ENCODE measurements at regions not wholly inside any gene's neighbourhood (a gene's known extent, or its start where the extent isn't known, plus 50 kb on each side); places are given as distances from the start of the nearest gene placed in this dataset.

DNA sequence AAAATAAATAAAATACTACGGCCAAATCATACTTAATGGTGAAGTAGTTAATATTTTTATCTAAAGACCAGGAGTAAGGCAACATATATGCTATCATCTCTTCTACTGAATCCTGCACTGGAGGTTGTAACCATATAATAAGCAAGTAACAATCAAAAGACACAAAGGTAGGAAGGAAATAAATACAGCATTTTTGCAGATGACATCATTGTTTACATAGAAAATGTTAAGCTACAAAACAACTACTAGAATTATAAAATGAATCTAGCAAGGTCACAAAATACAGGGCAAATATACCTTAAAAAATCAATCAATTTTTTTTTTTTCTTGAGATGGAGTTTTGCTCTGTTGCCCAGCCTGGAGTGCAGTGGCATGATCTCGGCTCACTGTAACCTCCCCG, 51.6 kb upstream of the BDKRB2 start:
- DNase-seq (ENCODE audit: low spot score): no peak
- ATAC-seq (ENCODE audit: low FRiP score): no peak
- TF ChIP-seq, protein P1, sequence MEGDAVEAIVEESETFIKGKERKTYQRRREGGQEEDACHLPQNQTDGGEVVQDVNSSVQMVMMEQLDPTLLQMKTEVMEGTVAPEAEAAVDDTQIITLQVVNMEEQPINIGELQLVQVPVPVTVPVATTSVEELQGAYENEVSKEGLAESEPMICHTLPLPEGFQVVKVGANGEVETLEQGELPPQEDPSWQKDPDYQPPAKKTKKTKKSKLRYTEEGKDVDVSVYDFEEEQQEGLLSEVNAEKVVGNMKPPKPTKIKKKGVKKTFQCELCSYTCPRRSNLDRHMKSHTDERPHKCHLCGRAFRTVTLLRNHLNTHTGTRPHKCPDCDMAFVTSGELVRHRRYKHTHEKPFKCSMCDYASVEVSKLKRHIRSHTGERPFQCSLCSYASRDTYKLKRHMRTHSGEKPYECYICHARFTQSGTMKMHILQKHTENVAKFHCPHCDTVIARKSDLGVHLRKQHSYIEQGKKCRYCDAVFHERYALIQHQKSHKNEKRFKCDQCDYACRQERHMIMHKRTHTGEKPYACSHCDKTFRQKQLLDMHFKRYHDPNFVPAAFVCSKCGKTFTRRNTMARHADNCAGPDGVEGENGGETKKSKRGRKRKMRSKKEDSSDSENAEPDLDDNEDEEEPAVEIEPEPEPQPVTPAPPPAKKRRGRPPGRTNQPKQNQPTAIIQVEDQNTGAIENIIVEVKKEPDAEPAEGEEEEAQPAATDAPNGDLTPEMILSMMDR (IDR thresholded peaks at IDR 0.05): no peak
